ENCODE measurements at regions not wholly inside any gene's neighbourhood (a gene's known extent, or its start where the extent isn't known, plus 50 kb on each side); places are given as distances from the start of the nearest gene placed in this dataset.

DNA sequence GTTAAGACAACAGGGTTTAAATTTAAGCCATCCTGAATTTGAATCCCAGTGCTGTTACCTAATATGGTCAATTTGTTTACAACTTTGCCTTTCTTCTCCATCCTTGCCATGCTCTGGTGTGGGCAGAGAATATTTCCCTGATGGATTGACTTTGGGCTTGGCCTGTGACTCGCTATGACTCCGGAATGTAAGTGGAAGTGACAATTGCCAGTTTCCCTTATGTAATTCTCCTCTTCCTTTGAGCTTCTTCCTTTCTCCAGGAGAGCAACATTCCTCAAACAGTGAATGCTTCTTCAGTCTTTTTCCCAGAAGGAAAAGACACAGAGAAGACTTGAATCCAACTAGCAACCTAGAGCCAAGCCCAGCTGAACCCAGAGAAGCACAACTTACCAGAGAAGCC lies 159.1 kb downstream of the LURAP1L start:
- no peaks in the 10 kb centered on the region for H3K9me3 ChIP-seq (ENCODE audit: control insufficient read depth in 1 of 2, low read length in 2 of 2)
- no peak for DNase-seq
- Mint-ChIP-seq H3K27ac (no peak overlapping the region), H3K4me1 (no peaks in the 10 kb centered on the region), H3K9me3 (peaks cover 0 to 11% (median 3%) of the 10 kb centered on the region in 8 donors), H3K27me3 (no peaks in the 10 kb centered on the region), H3K36me3 (no peaks in the 10 kb centered on the region), H3K4me3 (no peak overlapping the region)
- POLR2A ChIA-PET (ENCODE audit: partially characterized antibody): no interaction called here
- H3K27ac ChIP-seq (ENCODE audit: low read depth, low read length): no peak overlapping the region
- intact Hi-C loops (cut with micrococcal nuclease): no loop called here
- no peaks in the 10 kb centered on the region for H3K36me3 ChIP-seq (ENCODE audit: insufficient read depth, low read length)
- H3K27me3 ChIP-seq (ENCODE audit: insufficient read depth, low read length): no peaks in the 10 kb centered on the region
- H3K4me3 ChIP-seq (ENCODE audit: low read length in 2 of 2): no peak overlapping the region
- H3K4me1 ChIP-seq (ENCODE audit: insufficient read depth, low read length): no peaks in the 10 kb centered on the region
- CTCF ChIA-PET (ENCODE audit: partially characterized antibody): no interaction called here

DNA sequence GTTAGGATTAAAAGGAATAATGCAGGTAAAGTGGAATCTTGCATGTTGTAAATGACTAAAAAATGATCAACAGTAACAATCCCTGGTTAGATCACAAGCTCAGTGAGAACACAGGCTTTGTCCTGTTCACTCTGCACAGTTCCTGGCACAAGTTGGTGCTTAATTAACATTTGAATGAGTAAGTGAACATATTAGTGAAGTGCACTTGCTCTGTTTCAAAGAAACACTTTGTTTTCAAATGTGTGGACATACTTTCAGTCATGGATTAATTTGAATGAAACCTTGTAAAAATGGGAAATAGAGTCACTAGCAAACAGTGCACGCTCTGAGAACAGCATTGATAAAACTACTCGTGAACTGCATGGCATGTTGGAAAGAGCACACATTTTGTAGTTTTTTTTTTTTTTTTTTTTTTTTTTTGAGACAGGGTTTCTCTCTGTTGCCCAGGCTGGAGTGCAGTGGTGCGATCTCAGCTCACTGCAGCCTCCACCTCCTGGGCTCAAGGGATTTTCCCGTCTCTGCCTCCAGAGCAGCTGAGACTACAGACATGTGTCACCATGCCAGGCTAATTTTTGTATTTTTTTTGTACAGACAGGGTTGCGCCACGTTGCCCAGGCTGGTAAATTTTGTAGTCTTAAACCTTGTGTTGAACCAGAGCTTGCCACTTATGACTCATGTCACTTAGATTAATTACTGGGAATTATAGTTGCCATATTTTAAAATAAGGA lies 159.9 kb downstream of the LURAP1L start:
- H3K27me3 ChIP-seq (ENCODE audit: insufficient read depth, low read length): no peaks in the 10 kb centered on the region
- ChIA-PET POLR2A (ENCODE audit: partially characterized antibody) (no interaction called here), CTCF (ENCODE audit: partially characterized antibody) (no interaction called here)

DNA sequence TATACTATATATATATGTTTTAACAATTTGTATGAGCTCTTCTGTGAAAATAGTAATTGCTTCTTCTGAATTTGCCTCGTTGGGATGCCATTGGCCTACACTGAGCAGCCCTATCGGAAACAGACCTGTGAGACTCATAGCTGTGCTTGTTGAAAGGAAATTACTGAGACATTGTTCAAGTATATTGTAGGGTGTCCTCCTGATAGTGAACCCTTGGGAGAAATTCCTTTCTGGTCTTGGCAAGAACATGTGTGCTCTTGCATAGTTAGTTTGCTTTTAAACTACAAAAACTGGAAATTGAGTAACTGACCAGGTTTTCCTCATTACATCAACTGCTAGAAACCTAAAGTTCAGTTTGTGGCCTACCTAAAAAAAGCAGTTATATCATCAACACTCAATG lies 160.9 kb downstream of the LURAP1L start:
- H3K27ac Mint-ChIP-seq: no peak overlapping the region
- POLR2A ChIA-PET (ENCODE audit: partially characterized antibody): no interaction called here

More for the DNA sequence above, 159.9 kb downstream of the LURAP1L start:
- Histone ChIP-seq H3K27ac (ENCODE audit: low read depth, low read length) (no peak overlapping the region), H3K36me3 (ENCODE audit: insufficient read depth, low read length) (no peaks in the 10 kb centered on the region), H3K9me3 (ENCODE audit: control insufficient read depth in 1 of 2, low read length in 2 of 2) (no peaks in the 10 kb centered on the region), H3K4me3 (ENCODE audit: low read length in 2 of 2) (no peak overlapping the region), H3K4me1 (ENCODE audit: insufficient read depth, low read length) (no peaks in the 10 kb centered on the region)
- Mint-ChIP-seq H3K9me3 (peaks cover 0 to 11% (median 3%) of the 10 kb centered on the region in 8 donors), H3K36me3 (no peaks in the 10 kb centered on the region), H3K27me3 (no peaks in the 10 kb centered on the region), H3K27ac (no peak overlapping the region), H3K4me1 (no peaks in the 10 kb centered on the region), H3K4me3 (no peak overlapping the region)
- intact Hi-C loops (cut with micrococcal nuclease): no loop called here
- no peak for DNase-seq

DNA sequence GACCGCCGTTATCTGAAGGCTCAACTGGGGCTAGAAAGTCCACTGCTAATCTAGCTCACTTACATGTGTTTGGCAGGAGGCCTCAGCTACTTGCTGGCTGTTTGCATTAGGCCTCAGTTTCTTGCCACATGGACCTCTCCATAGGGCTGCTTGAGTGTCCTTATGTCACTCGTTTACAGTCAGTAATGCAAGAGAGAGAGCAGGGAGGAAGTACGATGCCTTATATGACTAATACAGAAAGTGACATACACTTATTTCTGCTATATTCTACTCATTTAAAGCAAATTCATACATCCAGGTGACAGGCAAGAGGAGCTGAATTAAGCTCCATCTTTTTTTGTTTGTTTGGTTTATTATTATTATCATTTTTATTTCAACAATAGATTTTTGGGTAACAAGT lies 179.6 kb downstream of the LURAP1L start:
- intact Hi-C loops (cut with micrococcal nuclease): no loop called here
- no peak for DNase-seq
- H3K9me3 Mint-ChIP-seq: peaks cover 2 to 40% (median 22%) of the 10 kb centered on the region in 8 donors
- H3K36me3 Mint-ChIP-seq: no peaks in the 10 kb centered on the region
- H3K4me1 ChIP-seq (ENCODE audit: insufficient read depth, low read length): no peaks in the 10 kb centered on the region
- no peaks in the 10 kb centered on the region for H3K27me3 ChIP-seq (ENCODE audit: insufficient read depth, low read length)
- peaks cover 0 to 3% of the 10 kb centered on the region in 2 donors for H3K9me3 ChIP-seq (ENCODE audit: control insufficient read depth in 1 of 2, low read length in 2 of 2)
- H3K4me3 ChIP-seq (ENCODE audit: low read length in 2 of 2): no peak overlapping the region
- no peaks in the 10 kb centered on the region for H3K27me3 Mint-ChIP-seq
- no peak overlapping the region for H3K27ac ChIP-seq (ENCODE audit: low read depth, low read length)
- H3K27ac Mint-ChIP-seq: no peak overlapping the region
- H3K4me3 Mint-ChIP-seq: no peak overlapping the region
- no peaks in the 10 kb centered on the region for H3K4me1 Mint-ChIP-seq
- POLR2A ChIA-PET (ENCODE audit: partially characterized antibody): no interaction called here
- CTCF ChIA-PET (ENCODE audit: partially characterized antibody): no interaction called here
- H3K36me3 ChIP-seq (ENCODE audit: insufficient read depth, low read length): no peaks in the 10 kb centered on the region

More for the DNA sequence above, 160.9 kb downstream of the LURAP1L start:
- Mint-ChIP-seq H3K4me1 (no peaks in the 10 kb centered on the region), H3K27me3 (no peaks in the 10 kb centered on the region), H3K9me3 (peaks cover 0 to 8% (median 3%) of the 10 kb centered on the region in 8 donors), H3K4me3 (no peak overlapping the region), H3K36me3 (no peaks in the 10 kb centered on the region)
- no peak overlapping the region for H3K27ac ChIP-seq (ENCODE audit: low read depth, low read length)
- no peaks in the 10 kb centered on the region for H3K4me1 ChIP-seq (ENCODE audit: insufficient read depth, low read length)
- CTCF ChIA-PET (ENCODE audit: partially characterized antibody): no interaction called here
- no peaks in the 10 kb centered on the region for H3K36me3 ChIP-seq (ENCODE audit: insufficient read depth, low read length)
- H3K4me3 ChIP-seq (ENCODE audit: low read length in 2 of 2): no peak overlapping the region
- H3K9me3 ChIP-seq (ENCODE audit: control insufficient read depth in 1 of 2, low read length in 2 of 2): no peaks in the 10 kb centered on the region
- DNase-seq: no peak
- intact Hi-C loops (cut with micrococcal nuclease): no loop called here
- H3K27me3 ChIP-seq (ENCODE audit: insufficient read depth, low read length): no peaks in the 10 kb centered on the region

DNA sequence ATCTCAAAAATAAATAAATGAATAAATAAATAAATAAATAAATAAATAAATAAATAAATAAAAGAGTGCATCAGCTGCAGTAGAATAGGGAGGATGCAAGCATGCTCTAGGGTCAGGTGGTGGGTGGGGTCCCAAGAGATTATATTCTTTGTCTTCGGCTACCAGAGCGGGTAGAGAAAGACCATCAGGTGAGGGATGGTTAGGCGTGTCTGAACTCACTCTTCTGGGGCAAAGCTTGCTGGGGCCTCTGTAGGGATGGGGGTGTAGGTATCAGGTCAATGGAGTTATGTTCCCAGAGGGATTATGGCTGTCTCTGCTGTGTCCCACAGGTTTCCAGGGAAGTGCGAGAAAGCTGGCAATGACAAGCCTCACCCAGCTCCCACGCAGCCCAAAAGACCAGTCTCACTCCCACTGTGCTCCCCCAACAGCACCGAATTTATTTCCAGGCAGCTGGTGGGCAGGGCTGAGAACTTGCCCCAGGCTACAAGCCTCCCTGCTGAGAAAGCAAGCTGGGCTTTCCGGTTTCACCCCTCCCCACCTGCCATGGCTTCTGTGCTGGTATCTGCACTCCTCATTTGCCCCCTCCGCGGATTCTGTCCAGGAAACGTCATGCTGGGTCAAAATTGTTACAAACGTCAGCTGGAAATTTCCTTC lies 180.8 kb downstream of the LURAP1L start:
- no peak for DNase-seq
- Mint-ChIP-seq H3K36me3 (no peaks in the 10 kb centered on the region), H3K4me1 (no peaks in the 10 kb centered on the region), H3K9me3 (peaks cover 2 to 35% (median 17%) of the 10 kb centered on the region in 8 donors), H3K27ac (no peak overlapping the region), H3K4me3 (no peak overlapping the region), H3K27me3 (no peaks in the 10 kb centered on the region)
- Histone ChIP-seq H3K27ac (ENCODE audit: low read depth, low read length) (no peak overlapping the region), H3K4me1 (ENCODE audit: insufficient read depth, low read length) (no peaks in the 10 kb centered on the region), H3K27me3 (ENCODE audit: insufficient read depth, low read length) (no peaks in the 10 kb centered on the region), H3K4me3 (ENCODE audit: low read length in 2 of 2) (no peak overlapping the region), H3K36me3 (ENCODE audit: insufficient read depth, low read length) (no peaks in the 10 kb centered on the region), H3K9me3 (ENCODE audit: control insufficient read depth in 1 of 2, low read length in 2 of 2) (peaks cover 0 to 3% of the 10 kb centered on the region in 2 donors)
- CTCF ChIA-PET (ENCODE audit: partially characterized antibody): no interaction called here
- POLR2A ChIA-PET (ENCODE audit: partially characterized antibody): no interaction called here
- intact Hi-C loops (cut with micrococcal nuclease): no loop called here

DNA sequence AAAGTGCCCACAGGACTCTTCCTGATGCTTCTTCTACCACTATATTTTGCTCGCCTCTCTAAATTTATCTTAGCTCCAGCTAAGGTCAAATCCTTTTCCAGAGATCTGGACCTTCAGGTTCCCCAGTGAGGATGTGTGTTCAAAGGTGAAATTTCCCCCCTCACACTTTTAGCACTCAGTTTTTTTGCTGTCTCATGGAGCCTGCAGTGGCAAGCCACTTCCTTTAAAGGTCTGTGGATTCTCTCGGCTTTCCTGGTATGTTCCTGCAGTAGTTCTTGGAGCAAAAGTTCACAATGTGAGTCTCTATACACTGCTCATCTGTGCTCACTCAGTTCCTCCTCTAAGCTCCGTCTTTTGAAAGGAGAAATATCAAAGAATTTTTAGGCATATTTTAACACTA lies 181.4 kb downstream of the LURAP1L start:
- CTCF ChIA-PET (ENCODE audit: partially characterized antibody): no interaction called here
- Mint-ChIP-seq H3K4me3 (no peak overlapping the region), H3K36me3 (no peaks in the 10 kb centered on the region), H3K27ac (no peak overlapping the region), H3K9me3 (peaks cover 0 to 30% (median 17%) of the 10 kb centered on the region in 8 donors), H3K27me3 (no peaks in the 10 kb centered on the region), H3K4me1 (no peaks in the 10 kb centered on the region)
- Histone ChIP-seq H3K9me3 (ENCODE audit: control insufficient read depth in 1 of 2, low read length in 2 of 2) (peaks cover 0 to 3% of the 10 kb centered on the region in 2 donors), H3K4me3 (ENCODE audit: low read length in 2 of 2) (no peak overlapping the region), H3K27ac (ENCODE audit: low read depth, low read length) (no peak overlapping the region), H3K36me3 (ENCODE audit: insufficient read depth, low read length) (no peaks in the 10 kb centered on the region), H3K27me3 (ENCODE audit: insufficient read depth, low read length) (no peaks in the 10 kb centered on the region), H3K4me1 (ENCODE audit: insufficient read depth, low read length) (no peaks in the 10 kb centered on the region)
- no peak for DNase-seq
- intact Hi-C loops (cut with micrococcal nuclease): no loop called here
- POLR2A ChIA-PET (ENCODE audit: partially characterized antibody): no interaction called here

DNA sequence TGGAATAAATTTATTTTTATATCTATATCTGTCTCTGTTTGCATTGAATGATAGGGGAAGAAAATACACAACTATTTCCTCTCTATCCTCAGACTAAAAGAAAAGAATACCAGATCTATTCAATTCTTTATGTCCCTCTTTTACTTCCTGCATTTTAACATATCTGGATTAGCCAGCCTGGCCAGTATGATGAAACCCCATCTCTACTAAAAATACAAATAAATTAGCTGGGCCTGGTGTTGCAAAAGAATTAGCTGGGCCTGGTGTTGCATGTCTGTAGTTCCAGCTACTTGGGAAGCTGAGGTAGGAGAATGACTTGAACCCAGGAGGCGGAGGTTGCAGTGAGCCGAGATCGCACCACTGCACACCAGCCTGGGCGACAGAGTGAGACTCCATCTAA lies 182.0 kb downstream of the LURAP1L start:
- intact Hi-C loops (cut with micrococcal nuclease): no loop called here
- H3K27me3 Mint-ChIP-seq: no peaks in the 10 kb centered on the region
- H3K4me3 Mint-ChIP-seq: no peak overlapping the region
- H3K9me3 Mint-ChIP-seq: peaks cover 0 to 27% (median 16%) of the 10 kb centered on the region in 8 donors
- no peaks in the 10 kb centered on the region for H3K36me3 Mint-ChIP-seq
- H3K9me3 ChIP-seq (ENCODE audit: control insufficient read depth in 1 of 2, low read length in 2 of 2): peaks cover 0 to 3% of the 10 kb centered on the region in 2 donors
- DNase-seq: no peak
- ChIA-PET POLR2A (ENCODE audit: partially characterized antibody) (no interaction called here), CTCF (ENCODE audit: partially characterized antibody) (no interaction called here)
- H3K27ac ChIP-seq (ENCODE audit: low read depth, low read length): no peak overlapping the region
- H3K36me3 ChIP-seq (ENCODE audit: insufficient read depth, low read length): no peaks in the 10 kb centered on the region
- H3K4me3 ChIP-seq (ENCODE audit: low read length in 2 of 2): no peak overlapping the region
- H3K27me3 ChIP-seq (ENCODE audit: insufficient read depth, low read length): no peaks in the 10 kb centered on the region
- no peaks in the 10 kb centered on the region for H3K4me1 Mint-ChIP-seq
- no peak overlapping the region for H3K27ac Mint-ChIP-seq
- H3K4me1 ChIP-seq (ENCODE audit: insufficient read depth, low read length): no peaks in the 10 kb centered on the region
